GM12874 (cell line): ENCODE measurements at regions not wholly inside any gene's neighbourhood (a gene's known extent, or its start where the extent isn't known, plus 50 kb on each side); places are given as distances from the start of the nearest gene placed in this dataset.

Experiments used
- TF ChIP-seq, protein P1 (sequence below): IDR thresholded peaks from 2 replicates; pipeline ENCODE4 v1.5.1; 2011; ENCODE audit warnings: low read depth, mild to moderate bottlenecking, control low read depth, low read length, moderate library complexity; ENCODE audit not compliant: insufficient read depth

DNA sequence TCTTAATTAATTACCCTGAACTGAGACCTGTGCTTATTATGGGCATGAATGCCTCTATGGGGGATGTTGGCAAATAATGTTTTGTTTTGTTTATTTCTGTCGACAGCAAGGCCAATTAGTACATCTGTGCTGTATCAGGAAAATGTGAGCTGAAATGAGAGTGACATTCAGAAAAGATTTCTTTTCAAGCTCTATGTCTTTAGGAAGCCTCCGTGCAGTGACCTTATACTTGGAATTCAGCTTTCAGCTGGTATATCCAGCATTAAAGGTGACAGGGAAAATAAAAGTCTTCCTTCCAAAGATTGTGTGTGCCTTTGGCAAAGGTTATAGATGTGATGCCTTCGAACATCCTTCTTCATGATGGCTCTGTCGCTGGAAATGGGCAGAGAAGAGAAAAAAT is 1061.1 kb downstream of the SORCS3 start:
- TF ChIP-seq, protein P1, sequence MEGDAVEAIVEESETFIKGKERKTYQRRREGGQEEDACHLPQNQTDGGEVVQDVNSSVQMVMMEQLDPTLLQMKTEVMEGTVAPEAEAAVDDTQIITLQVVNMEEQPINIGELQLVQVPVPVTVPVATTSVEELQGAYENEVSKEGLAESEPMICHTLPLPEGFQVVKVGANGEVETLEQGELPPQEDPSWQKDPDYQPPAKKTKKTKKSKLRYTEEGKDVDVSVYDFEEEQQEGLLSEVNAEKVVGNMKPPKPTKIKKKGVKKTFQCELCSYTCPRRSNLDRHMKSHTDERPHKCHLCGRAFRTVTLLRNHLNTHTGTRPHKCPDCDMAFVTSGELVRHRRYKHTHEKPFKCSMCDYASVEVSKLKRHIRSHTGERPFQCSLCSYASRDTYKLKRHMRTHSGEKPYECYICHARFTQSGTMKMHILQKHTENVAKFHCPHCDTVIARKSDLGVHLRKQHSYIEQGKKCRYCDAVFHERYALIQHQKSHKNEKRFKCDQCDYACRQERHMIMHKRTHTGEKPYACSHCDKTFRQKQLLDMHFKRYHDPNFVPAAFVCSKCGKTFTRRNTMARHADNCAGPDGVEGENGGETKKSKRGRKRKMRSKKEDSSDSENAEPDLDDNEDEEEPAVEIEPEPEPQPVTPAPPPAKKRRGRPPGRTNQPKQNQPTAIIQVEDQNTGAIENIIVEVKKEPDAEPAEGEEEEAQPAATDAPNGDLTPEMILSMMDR = no peak

DNA sequence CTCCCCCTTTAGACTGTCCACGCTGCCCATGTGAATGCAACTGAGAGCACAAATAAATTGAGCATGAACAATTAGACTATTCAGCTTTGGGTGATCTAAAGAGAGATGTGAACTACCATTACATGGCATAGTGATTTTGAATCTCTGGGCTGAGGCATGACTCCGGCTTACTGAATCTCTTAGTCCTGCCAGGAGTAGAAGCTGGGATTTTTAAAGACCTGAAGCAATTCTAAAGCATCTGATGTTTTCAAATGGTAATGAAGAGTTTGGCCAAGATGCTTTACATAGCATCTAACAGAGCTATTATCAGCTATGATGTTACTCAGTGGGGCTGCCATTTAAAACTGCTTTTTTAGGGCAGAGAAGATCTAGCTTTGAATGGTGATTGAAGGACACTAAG is 1059.1 kb downstream of the SORCS3 start:
- TF ChIP-seq, protein P1 = no peak

DNA sequence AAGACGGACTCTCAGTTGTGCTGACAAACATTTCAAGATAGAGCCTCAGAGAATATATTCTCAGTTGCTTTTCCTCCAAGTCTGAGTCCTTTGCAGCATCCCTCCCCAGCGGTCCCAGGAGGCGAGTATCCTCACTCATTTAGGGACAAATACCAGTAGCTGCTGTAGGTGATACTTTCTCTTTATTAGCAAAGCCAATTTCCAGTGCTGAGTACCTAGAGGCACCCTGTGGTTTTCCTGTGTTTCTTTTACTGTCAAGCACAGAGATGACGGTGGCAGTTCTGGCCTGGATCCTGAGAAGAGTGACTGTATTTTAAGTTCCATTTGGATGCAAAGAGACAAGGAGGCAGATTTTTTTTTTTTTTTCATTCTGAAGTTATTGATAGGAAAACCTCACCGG is 1058.4 kb downstream of the SORCS3 start:
- TF ChIP-seq, protein P1 = no peak

DNA sequence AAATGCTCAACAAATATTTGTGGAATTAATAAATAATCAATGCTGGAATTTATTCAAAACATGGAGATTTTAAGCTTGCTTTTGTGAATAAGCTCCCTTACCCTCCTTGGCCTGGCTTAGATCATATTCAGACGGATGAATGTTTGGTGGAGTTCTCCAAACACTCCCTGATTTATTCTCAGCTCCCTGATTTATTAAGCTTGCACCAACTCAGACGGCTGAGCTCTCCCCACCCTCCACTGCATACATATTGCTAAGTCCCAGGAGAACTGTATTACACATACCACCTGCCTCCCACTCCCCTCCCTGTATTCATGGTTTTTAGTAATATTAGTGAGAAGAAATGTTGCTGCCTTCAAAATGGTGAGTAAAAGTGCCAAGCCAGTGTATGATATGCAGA is 1057.5 kb downstream of the SORCS3 start:
- TF ChIP-seq, protein P1 = no peak

DNA sequence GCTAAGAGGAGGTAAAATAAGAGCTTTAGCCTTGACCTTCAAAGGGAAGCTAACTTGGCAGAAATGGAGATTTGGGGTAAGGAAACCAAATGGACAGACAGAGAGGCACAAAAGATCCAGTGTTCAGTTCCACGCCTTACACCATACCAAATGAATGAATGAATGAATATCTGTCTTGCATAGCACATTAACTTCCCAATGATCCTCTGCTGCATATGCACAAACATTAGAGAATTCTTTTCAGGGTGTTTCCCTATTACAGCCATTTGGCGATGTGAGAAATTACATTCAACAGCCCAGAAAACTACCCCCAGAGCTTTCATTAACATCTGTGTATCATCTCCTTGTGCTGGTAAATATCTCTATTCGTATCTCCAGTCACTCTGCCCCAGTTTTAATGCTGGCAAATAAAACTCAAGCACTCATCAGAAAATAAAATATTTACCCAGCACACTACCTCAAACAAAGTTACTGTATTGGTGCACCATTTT is 1056.2 kb downstream of the SORCS3 start:
- TF ChIP-seq, protein P1 = no peak

DNA sequence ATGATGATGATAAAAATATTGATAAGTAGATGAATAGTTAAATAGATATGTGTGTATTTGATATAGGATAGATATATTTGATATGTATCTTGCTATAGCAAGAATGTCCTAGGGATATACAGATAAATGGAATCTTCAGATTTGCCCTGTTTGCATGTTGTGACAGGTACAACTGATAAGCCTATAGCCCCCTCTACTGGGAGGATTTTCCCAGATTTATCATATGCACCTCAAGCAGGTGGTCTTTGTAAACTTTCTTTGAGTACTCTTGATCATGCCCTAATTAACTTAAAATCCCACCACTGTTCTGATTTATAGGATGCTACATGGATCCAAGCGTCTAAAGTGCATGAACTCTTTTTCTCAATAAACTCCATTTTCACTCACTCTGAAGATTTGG is 1050.7 kb downstream of the SORCS3 start:
- TF ChIP-seq, protein P1 = no peak

DNA sequence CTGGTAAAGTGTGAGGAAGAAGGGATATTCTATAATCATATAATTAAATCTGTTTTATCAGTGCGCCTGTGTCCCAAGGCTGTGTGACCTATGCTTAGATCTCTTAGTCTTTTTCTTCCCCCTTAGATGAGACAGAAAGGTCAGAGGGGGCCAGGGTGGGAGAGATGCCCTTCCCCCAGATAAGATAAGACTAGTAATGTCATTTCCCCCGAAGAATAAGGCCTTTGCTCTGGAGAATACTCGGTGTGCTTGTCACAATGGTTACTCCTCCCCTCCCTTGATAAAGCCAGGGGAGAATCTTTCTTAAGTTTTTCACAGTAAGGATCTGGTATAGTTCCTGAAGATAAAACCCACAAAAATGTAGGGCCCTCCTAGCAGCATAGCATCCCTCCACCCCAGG is 1041.8 kb downstream of the SORCS3 start:
- TF ChIP-seq, protein P1 = no peak
